HAP-1 (cell line): ENCODE measurements at regions not wholly inside any gene's neighbourhood (a gene's known extent, or its start where the extent isn't known, plus 50 kb on each side); places are given as distances from the start of the nearest gene placed in this dataset.

ENCODE experiments used
- DNase-seq, 2 experiments: peaks; one replicate each; pipeline ENCODE4 v3.0.0-alpha.2; 2016 to 2020; ENCODE audit warnings: low spot score in 2 of 2
- H3K27me3 ChIP-seq: fragments of 250-450 bp; sonication (Bioruptor Pico); 2 replicates; pipeline ENCODE4 v1.5.1; 2020; ENCODE audit warnings: low read depth, mild to moderate bottlenecking, moderate library complexity
- H3K36me3 ChIP-seq: fragments of 250-450 bp; sonication (Bioruptor Pico); replicated peaks from 2 replicates; pipeline ENCODE4 v1.5.1; 2020; ENCODE audit warnings: mild to moderate bottlenecking
- H3K4me1 ChIP-seq: fragments of 250-450 bp; sonication (Bioruptor Pico); 2 replicates; pipeline ENCODE4 v1.5.1; 2020; ENCODE audit warnings: mild to moderate bottlenecking
- H3K4me3 ChIP-seq: fragments of 250-450 bp; sonication (Bioruptor Pico); 2 replicates; pipeline ENCODE4 v1.5.1; 2020; ENCODE audit warnings: mild to moderate bottlenecking, moderate library complexity
- H3K9me3 ChIP-seq: fragments of 250-450 bp; sonication (Bioruptor Pico); 2 replicates; pipeline ENCODE4 v1.5.1; 2020; ENCODE audit warnings: mild to moderate bottlenecking, moderate library complexity
- in situ Hi-C: fragments of 300-500 bp; cut with MboI; formaldehyde crosslinking; loops from 3 replicates; pipeline ENCODE4 v1.14.3; 2020; ENCODE audit warnings: low sequenced_read_pairs, inconsistent platforms, mixed read lengths

GRCh38 chr16:7111265-7111664 lies 221.4 kb upstream of the RBFOX1 start:
- in situ Hi-C loops: no loop called here
- no peaks in the 10 kb centered on the region for H3K36me3 ChIP-seq
- DNase-seq: no peak
- no peaks in the 10 kb centered on the region for H3K27me3 ChIP-seq
- no peaks in the 10 kb centered on the region for H3K4me1 ChIP-seq
- H3K4me3 ChIP-seq: no peak overlapping the region
- no peaks in the 10 kb centered on the region for H3K9me3 ChIP-seq

DNA sequence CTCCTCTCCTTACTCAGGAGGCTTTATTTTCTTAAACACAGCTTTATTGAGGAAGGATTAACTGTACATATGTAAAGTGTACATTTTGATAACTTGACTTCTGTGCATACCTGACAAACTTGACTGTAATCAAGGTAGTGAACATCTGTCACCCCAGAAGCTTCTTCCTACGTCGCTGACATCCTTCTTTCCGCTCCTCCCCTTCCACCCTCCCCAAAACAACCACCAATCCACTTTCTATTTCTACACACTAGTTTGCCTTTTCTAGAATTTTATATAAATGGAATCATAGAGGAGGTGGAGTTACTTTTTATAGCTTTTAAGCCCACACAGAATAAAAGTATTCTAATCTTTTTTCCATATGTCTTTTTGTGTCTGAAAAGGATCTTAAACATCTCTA lies 225.2 kb upstream of the RBFOX1 start:
- H3K4me1 ChIP-seq: no peaks in the 10 kb centered on the region
- no peak overlapping the region for H3K4me3 ChIP-seq
- no peaks in the 10 kb centered on the region for H3K36me3 ChIP-seq
- no peaks in the 10 kb centered on the region for H3K27me3 ChIP-seq
- no peak for DNase-seq
- in situ Hi-C loops: no loop called here
- H3K9me3 ChIP-seq: no peaks in the 10 kb centered on the region

DNA sequence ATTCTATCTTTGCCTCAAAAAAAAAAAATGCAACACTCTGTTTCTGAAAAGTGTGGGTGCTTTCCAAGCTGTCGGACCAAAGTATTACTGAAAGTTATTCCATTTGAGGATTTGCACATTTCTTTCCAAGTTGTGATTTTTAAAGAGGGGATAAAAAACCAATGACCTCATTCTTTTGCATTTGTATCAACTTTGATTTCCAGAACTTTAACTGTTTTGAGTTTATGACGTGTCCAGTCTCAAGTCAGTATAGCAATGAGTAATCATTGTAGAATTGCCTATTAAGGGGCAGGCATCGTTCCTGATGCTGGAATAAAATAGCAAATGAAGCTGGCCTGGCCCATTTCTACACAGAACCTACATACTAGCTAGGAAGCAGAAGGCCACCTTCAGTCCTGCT lies 229.6 kb upstream of the RBFOX1 start:
- DNase-seq: no peak
- no peak overlapping the region for H3K4me3 ChIP-seq
- H3K36me3 ChIP-seq: no peaks in the 10 kb centered on the region
- H3K27me3 ChIP-seq: no peaks in the 10 kb centered on the region
- no peaks in the 10 kb centered on the region for H3K9me3 ChIP-seq
- in situ Hi-C loops: no loop called here
- no peaks in the 10 kb centered on the region for H3K4me1 ChIP-seq

DNA sequence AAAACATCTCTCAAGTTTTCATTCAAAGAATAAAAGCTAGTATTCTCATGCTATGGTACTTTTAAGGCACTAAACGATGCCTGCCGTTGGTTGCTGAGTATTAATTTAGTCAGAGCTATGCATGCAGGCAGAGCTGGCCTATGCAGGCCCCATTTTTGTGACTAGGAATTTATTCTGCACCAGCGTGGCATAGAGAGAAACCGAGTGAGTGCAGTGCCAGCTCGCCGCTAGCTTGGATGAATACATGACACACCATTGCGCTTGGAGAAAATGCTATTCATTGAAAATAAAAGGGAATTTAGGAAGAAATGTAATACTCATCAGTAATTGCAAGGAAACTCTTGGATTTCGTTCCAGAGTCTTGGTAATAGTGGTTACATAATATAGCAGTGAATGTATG lies 231.6 kb upstream of the RBFOX1 start:
- no peak for DNase-seq
- Histone ChIP-seq H3K36me3 (no peaks in the 10 kb centered on the region), H3K9me3 (no peaks in the 10 kb centered on the region), H3K27me3 (no peaks in the 10 kb centered on the region), H3K4me3 (no peak overlapping the region), H3K4me1 (no peaks in the 10 kb centered on the region)
- in situ Hi-C loops: no loop called here

- Histone ChIP-seq H3K4me1 (no peaks in the 10 kb centered on the region), H3K36me3 (no peaks in the 10 kb centered on the region), H3K27me3 (no peaks in the 10 kb centered on the region), H3K9me3 (no peaks in the 10 kb centered on the region), H3K4me3 (no peak overlapping the region)
- in situ Hi-C loops: no loop called here
- no peak for DNase-seq
Measured at GRCh38 chr16:7097518-7097917, 235.1 kb upstream of the RBFOX1 start.

DNA sequence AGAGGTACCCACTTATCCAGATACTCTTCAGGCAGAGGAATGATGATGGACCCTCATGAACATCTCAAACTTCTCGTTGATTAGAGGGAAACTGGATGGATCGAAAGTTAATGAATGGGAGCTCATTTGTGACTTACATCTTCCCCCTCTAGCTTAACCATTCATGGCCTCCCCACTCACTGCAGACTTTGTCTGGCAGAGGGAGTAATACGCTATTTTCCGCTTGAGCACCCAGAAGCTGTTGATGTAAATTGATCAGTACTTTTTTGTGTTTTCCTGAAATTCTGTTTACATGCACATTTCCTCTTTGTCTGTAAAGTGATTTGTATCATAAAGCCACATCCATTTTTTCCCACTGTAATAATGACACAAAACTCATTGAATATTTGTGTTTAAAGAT lies 239.1 kb upstream of the RBFOX1 start:
- no peaks in the 10 kb centered on the region for H3K27me3 ChIP-seq
- H3K4me1 ChIP-seq: no peaks in the 10 kb centered on the region
- H3K36me3 ChIP-seq: no peaks in the 10 kb centered on the region
- H3K9me3 ChIP-seq: no peaks in the 10 kb centered on the region
- in situ Hi-C loops: no loop called here
- no peak for DNase-seq
- no peak overlapping the region for H3K4me3 ChIP-seq

GRCh38 chr16:7090628-7091115 lies 242.0 kb upstream of the RBFOX1 start:
- Histone ChIP-seq H3K9me3 (no peaks in the 10 kb centered on the region), H3K4me1 (no peaks in the 10 kb centered on the region), H3K4me3 (no peak overlapping the region), H3K36me3 (no peaks in the 10 kb centered on the region), H3K27me3 (no peaks in the 10 kb centered on the region)
- no peak for DNase-seq
- in situ Hi-C loops: no loop called here

GRCh38 chr16:7089751-7090150 lies 242.9 kb upstream of the RBFOX1 start:
- Histone ChIP-seq H3K4me3 (no peak overlapping the region), H3K36me3 (no peaks in the 10 kb centered on the region), H3K4me1 (no peaks in the 10 kb centered on the region), H3K27me3 (no peaks in the 10 kb centered on the region), H3K9me3 (no peaks in the 10 kb centered on the region)
- in situ Hi-C loops: no loop called here
- DNase-seq: no peak

- in situ Hi-C loops: no loop called here
Measured at GRCh38 chr16:7088711-7089110, 243.9 kb upstream of the RBFOX1 start.

DNA sequence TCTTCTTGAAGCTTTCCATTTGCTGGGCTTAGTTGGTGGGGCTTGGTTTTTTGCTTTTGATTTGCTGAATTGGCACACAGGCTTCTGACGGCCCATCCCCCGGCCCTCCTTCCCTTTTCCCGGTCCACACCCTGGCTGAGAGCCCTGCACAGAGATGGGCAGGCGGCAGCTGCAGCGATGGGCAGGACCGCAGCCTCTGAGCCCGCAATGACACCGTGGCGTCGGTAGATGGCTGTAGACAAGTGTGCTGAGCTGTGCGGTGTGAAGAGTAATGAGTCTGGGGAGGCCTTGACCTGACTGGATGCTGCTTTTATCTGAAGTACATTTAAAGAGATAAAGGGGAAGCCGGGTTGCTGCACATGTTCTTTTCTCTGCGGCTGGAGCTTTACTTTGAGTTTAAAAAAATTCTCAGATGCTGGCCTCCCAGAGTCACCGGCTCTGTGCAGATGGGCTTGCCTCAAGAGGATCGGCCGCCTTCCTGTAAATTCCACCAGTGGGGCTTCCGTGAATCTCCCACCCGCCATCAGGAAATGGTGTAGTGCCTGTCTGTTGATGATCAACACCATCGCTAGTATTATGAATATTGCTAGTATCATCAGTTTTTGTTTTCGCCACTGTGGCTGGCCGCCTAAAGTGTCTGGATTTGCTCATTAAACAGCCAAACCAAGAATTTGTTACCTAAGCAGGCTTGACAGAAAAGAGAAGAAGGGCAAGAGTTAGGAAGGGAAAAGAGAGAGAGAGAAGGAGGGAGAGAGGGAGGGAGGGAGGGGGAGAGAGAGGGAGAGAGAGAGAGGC lies 245.6 kb upstream of the RBFOX1 start:
- no peaks in the 10 kb centered on the region for H3K4me1 ChIP-seq
- no peaks in the 10 kb centered on the region for H3K36me3 ChIP-seq
- DNase-seq: no peak
- no peaks in the 10 kb centered on the region for H3K27me3 ChIP-seq
- no peaks in the 10 kb centered on the region for H3K9me3 ChIP-seq
- in situ Hi-C loops: no loop called here
- H3K4me3 ChIP-seq: no peak overlapping the region

More at GRCh38 chr16:7088711-7089110, 243.9 kb upstream of the RBFOX1 start:
- DNase-seq: no peak
- H3K36me3 ChIP-seq: no peaks in the 10 kb centered on the region
- no peaks in the 10 kb centered on the region for H3K4me1 ChIP-seq
- H3K27me3 ChIP-seq: no peaks in the 10 kb centered on the region
- H3K4me3 ChIP-seq: no peak overlapping the region
- no peaks in the 10 kb centered on the region for H3K9me3 ChIP-seq

- no peak overlapping the region for H3K4me3 ChIP-seq
- no peaks in the 10 kb centered on the region for H3K4me1 ChIP-seq
- H3K36me3 ChIP-seq: no peaks in the 10 kb centered on the region
- DNase-seq: no peak
- in situ Hi-C loops: no loop called here
- H3K9me3 ChIP-seq: no peaks in the 10 kb centered on the region
- H3K27me3 ChIP-seq: no peaks in the 10 kb centered on the region
Measured at GRCh38 chr16:7085776-7086175, 246.9 kb upstream of the RBFOX1 start.

DNA sequence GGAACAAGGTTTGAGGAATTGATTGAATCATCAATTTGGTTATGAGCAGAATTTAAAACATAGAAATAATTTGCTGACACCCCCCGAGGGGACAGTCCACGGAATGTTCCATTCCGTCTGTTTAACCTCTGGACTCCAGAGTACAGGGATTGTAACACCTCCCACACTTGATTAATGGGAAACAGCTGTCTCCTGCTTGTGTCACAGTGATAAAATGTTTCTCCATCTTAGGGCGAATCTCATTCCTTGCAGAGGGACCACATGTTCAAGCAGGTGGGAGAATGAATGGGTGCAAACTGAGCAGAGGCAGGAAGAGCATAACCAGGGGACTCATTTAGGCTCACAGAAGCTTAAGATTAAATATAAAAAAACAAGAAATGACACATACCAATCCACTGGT lies 249.5 kb upstream of the RBFOX1 start:
- no peak overlapping the region for H3K4me3 ChIP-seq
- no peaks in the 10 kb centered on the region for H3K4me1 ChIP-seq
- no peak for DNase-seq
- no peaks in the 10 kb centered on the region for H3K36me3 ChIP-seq
- in situ Hi-C loops: no loop called here
- H3K9me3 ChIP-seq: no peaks in the 10 kb centered on the region; the same call in 1 of the 2 replicates
- no peaks in the 10 kb centered on the region for H3K27me3 ChIP-seq

DNA sequence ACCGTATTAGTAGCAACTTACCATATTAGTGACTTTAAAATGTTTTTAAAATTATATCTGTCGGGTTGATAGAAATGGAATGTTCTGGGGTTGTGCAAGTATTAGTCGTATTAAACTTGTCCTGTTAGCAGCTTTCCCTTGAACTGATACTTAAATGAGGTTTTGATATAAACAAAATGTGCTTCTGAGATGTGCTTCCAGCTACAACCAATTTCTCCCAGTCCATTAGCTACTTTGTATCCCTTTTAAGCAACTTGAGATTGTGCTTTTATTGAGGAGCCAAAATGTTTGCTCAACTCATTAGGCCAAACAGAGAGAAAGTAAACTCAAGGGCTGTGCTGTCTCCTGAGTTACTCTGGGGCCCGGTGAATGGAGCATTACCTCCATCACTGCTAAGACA lies 255.0 kb upstream of the RBFOX1 start:
- H3K4me3 ChIP-seq: no peak overlapping the region
- H3K4me1 ChIP-seq: no peaks in the 10 kb centered on the region
- DNase-seq: no peak
- H3K9me3 ChIP-seq: no peaks in the 10 kb centered on the region; the same call in 1 of the 2 replicates
- in situ Hi-C loops: no loop called here
- H3K27me3 ChIP-seq: no peaks in the 10 kb centered on the region
- no peaks in the 10 kb centered on the region for H3K36me3 ChIP-seq

GRCh38 chr16:7074715-7075114 lies 257.9 kb upstream of the RBFOX1 start:
- no peak for DNase-seq
- Histone ChIP-seq H3K36me3 (no peaks in the 10 kb centered on the region), H3K27me3 (no peaks in the 10 kb centered on the region), H3K4me1 (no peaks in the 10 kb centered on the region), H3K4me3 (no peak overlapping the region), H3K9me3 (no peaks in the 10 kb centered on the region; the same call in 1 of the 2 replicates)
- in situ Hi-C loops: loop anchor here (25.0 kb wide), 1 partner anchor 112 kb away; no protein-coding TSS in a partner anchor
